ENCODE measurements at regions not wholly inside any gene's neighbourhood (a gene's known extent, or its start where the extent isn't known, plus 50 kb on each side); places are given as distances from the start of the nearest gene placed in this dataset.
A peak's percentile ranks its signal among the peaks of the same experiment; 100 is the strongest.

GRCh38 chr1:239608469-239608868, 222.1 kb downstream of the CHRM3 start:
- Histone ChIP-seq H3K9me3 (ENCODE audit: control insufficient read depth, insufficient read depth, low read length) (no peaks in the 10 kb centered on the region), H3K27me3 (ENCODE audit: control insufficient read depth, insufficient read depth, low read length) (no peaks in the 10 kb centered on the region), H3K27ac (ENCODE audit: low read depth, low read length) (no peak overlapping the region), H3K4me3 (ENCODE audit: low read depth, low read length) (no peak overlapping the region), H3K4me1 (ENCODE audit: control insufficient read depth, insufficient read depth, low read length) (no peaks in the 10 kb centered on the region), H3K36me3 (ENCODE audit: control insufficient read depth, insufficient read depth, low read length) (no peaks in the 10 kb centered on the region)
- no peak for DNase-seq (ENCODE audit: low read depth in 4 of 6, low spot score in 6 of 6)
- 100% methylated on average over 1 of the region's 6 CpGs for WGBS (ENCODE audit: insufficient coverage)

- no peak overlapping the region for H3K4me3 ChIP-seq (ENCODE audit: low read depth, low read length)
- no peaks in the 10 kb centered on the region for H3K36me3 ChIP-seq (ENCODE audit: control insufficient read depth, insufficient read depth, low read length)
- H3K27ac ChIP-seq (ENCODE audit: low read depth, low read length), result no peak overlapping the region
- H3K4me1 ChIP-seq (ENCODE audit: control insufficient read depth, insufficient read depth, low read length), result no peaks in the 10 kb centered on the region
- DNase-seq (ENCODE audit: low read depth in 4 of 6, low spot score in 6 of 6), result no peak
- WGBS (ENCODE audit: insufficient coverage), result 80% methylated on average over 1 of the region's 1 CpG
- no peaks in the 10 kb centered on the region for H3K27me3 ChIP-seq (ENCODE audit: control insufficient read depth, insufficient read depth, low read length)
- no peaks in the 10 kb centered on the region for H3K9me3 ChIP-seq (ENCODE audit: control insufficient read depth, insufficient read depth, low read length)
Measured at GRCh38 chr1:239612379-239612778, 226.0 kb downstream of the CHRM3 start.

- H3K4me1 ChIP-seq (ENCODE audit: control insufficient read depth, insufficient read depth, low read length), result no peaks in the 10 kb centered on the region
- no peak overlapping the region for H3K4me3 ChIP-seq (ENCODE audit: low read depth, low read length)
- no peak for DNase-seq (ENCODE audit: low read depth in 4 of 6, low spot score in 6 of 6)
- H3K27me3 ChIP-seq (ENCODE audit: control insufficient read depth, insufficient read depth, low read length), result no peaks in the 10 kb centered on the region
- no peak overlapping the region for H3K27ac ChIP-seq (ENCODE audit: low read depth, low read length)
- no peaks in the 10 kb centered on the region for H3K36me3 ChIP-seq (ENCODE audit: control insufficient read depth, insufficient read depth, low read length)
- H3K9me3 ChIP-seq (ENCODE audit: control insufficient read depth, insufficient read depth, low read length), result no peaks in the 10 kb centered on the region
- no CpG with 5 or more reads among the region's 1 CpG for WGBS (ENCODE audit: insufficient coverage)
Measured at GRCh38 chr1:239616673-239617072, 230.3 kb downstream of the CHRM3 start.

GRCh38 chr1:239617259-239617658, 230.9 kb downstream of the CHRM3 start:
- H3K36me3 ChIP-seq (ENCODE audit: control insufficient read depth, insufficient read depth, low read length), result no peaks in the 10 kb centered on the region
- no peaks in the 10 kb centered on the region for H3K27me3 ChIP-seq (ENCODE audit: control insufficient read depth, insufficient read depth, low read length)
- WGBS (ENCODE audit: insufficient coverage), result 100% methylated on average over 1 of the region's 6 CpGs
- no peaks in the 10 kb centered on the region for H3K4me1 ChIP-seq (ENCODE audit: control insufficient read depth, insufficient read depth, low read length)
- H3K4me3 ChIP-seq (ENCODE audit: low read depth, low read length), result no peak overlapping the region
- H3K27ac ChIP-seq (ENCODE audit: low read depth, low read length), result no peak overlapping the region
- no peaks in the 10 kb centered on the region for H3K9me3 ChIP-seq (ENCODE audit: control insufficient read depth, insufficient read depth, low read length)
- no peak for DNase-seq (ENCODE audit: low read depth in 4 of 6, low spot score in 6 of 6)

GRCh38 chr1:239617731-239618130, 231.4 kb downstream of the CHRM3 start:
- Histone ChIP-seq H3K9me3 (ENCODE audit: control insufficient read depth, insufficient read depth, low read length) (no peaks in the 10 kb centered on the region), H3K4me1 (ENCODE audit: control insufficient read depth, insufficient read depth, low read length) (no peaks in the 10 kb centered on the region), H3K27ac (ENCODE audit: low read depth, low read length) (no peak overlapping the region), H3K4me3 (ENCODE audit: low read depth, low read length) (no peak overlapping the region), H3K36me3 (ENCODE audit: control insufficient read depth, insufficient read depth, low read length) (no peaks in the 10 kb centered on the region), H3K27me3 (ENCODE audit: control insufficient read depth, insufficient read depth, low read length) (no peaks in the 10 kb centered on the region)
- WGBS (ENCODE audit: insufficient coverage), result 60% methylated on average over 1 of the region's 5 CpGs
- peak in 1 of 6 donors; percentile 74 for DNase-seq (ENCODE audit: low read depth in 4 of 6, low spot score in 6 of 6)

- H3K4me1 ChIP-seq (ENCODE audit: control insufficient read depth, insufficient read depth, low read length), result no peaks in the 10 kb centered on the region
- no CpG with 5 or more reads among the region's 3 CpGs for WGBS (ENCODE audit: insufficient coverage)
- H3K36me3 ChIP-seq (ENCODE audit: control insufficient read depth, insufficient read depth, low read length), result no peaks in the 10 kb centered on the region
- no peak overlapping the region for H3K27ac ChIP-seq (ENCODE audit: low read depth, low read length)
- no peak for DNase-seq (ENCODE audit: low read depth in 4 of 6, low spot score in 6 of 6)
- H3K4me3 ChIP-seq (ENCODE audit: low read depth, low read length), result no peak overlapping the region
- no peaks in the 10 kb centered on the region for H3K27me3 ChIP-seq (ENCODE audit: control insufficient read depth, insufficient read depth, low read length)
- H3K9me3 ChIP-seq (ENCODE audit: control insufficient read depth, insufficient read depth, low read length), result no peaks in the 10 kb centered on the region
Measured at GRCh38 chr1:239619190-239619589, 232.8 kb downstream of the CHRM3 start.

GRCh38 chr1:239630767-239631166, 244.4 kb downstream of the CHRM3 start:
- Histone ChIP-seq H3K36me3 (ENCODE audit: control insufficient read depth, insufficient read depth, low read length) (no peaks in the 10 kb centered on the region), H3K27me3 (ENCODE audit: control insufficient read depth, insufficient read depth, low read length) (no peaks in the 10 kb centered on the region), H3K4me3 (ENCODE audit: low read depth, low read length) (no peak overlapping the region), H3K4me1 (ENCODE audit: control insufficient read depth, insufficient read depth, low read length) (no peaks in the 10 kb centered on the region), H3K9me3 (ENCODE audit: control insufficient read depth, insufficient read depth, low read length) (no peaks in the 10 kb centered on the region), H3K27ac (ENCODE audit: low read depth, low read length) (no peak overlapping the region)
- WGBS (ENCODE audit: insufficient coverage), result 69% methylated on average over 2 of the region's 3 CpGs
- no peak for DNase-seq (ENCODE audit: low read depth in 4 of 6, low spot score in 6 of 6)

- no peaks in the 10 kb centered on the region for H3K4me1 ChIP-seq (ENCODE audit: control insufficient read depth, insufficient read depth, low read length)
- DNase-seq (ENCODE audit: low read depth in 4 of 6, low spot score in 6 of 6), result no peak
- no peak overlapping the region for H3K4me3 ChIP-seq (ENCODE audit: low read depth, low read length)
- H3K9me3 ChIP-seq (ENCODE audit: control insufficient read depth, insufficient read depth, low read length), result no peaks in the 10 kb centered on the region
- H3K36me3 ChIP-seq (ENCODE audit: control insufficient read depth, insufficient read depth, low read length), result no peaks in the 10 kb centered on the region
- H3K27me3 ChIP-seq (ENCODE audit: control insufficient read depth, insufficient read depth, low read length), result no peaks in the 10 kb centered on the region
- WGBS (ENCODE audit: insufficient coverage), result 100% methylated on average over 2 of the region's 4 CpGs
- no peak overlapping the region for H3K27ac ChIP-seq (ENCODE audit: low read depth, low read length)
Measured at GRCh38 chr1:239633432-239633831, 247.1 kb downstream of the CHRM3 start.

GRCh38 chr1:239635276-239635675, 248.9 kb downstream of the CHRM3 start:
- Histone ChIP-seq H3K27ac (ENCODE audit: low read depth, low read length) (no peak overlapping the region), H3K4me1 (ENCODE audit: control insufficient read depth, insufficient read depth, low read length) (no peaks in the 10 kb centered on the region), H3K9me3 (ENCODE audit: control insufficient read depth, insufficient read depth, low read length) (no peaks in the 10 kb centered on the region), H3K36me3 (ENCODE audit: control insufficient read depth, insufficient read depth, low read length) (no peaks in the 10 kb centered on the region), H3K27me3 (ENCODE audit: control insufficient read depth, insufficient read depth, low read length) (no peaks in the 10 kb centered on the region), H3K4me3 (ENCODE audit: low read depth, low read length) (no peak overlapping the region)
- DNase-seq (ENCODE audit: low read depth in 4 of 6, low spot score in 6 of 6), result no peak
- no CpG with 5 or more reads among the region's 2 CpGs for WGBS (ENCODE audit: insufficient coverage)

- H3K27me3 ChIP-seq (ENCODE audit: control insufficient read depth, insufficient read depth, low read length), result no peaks in the 10 kb centered on the region
- H3K36me3 ChIP-seq (ENCODE audit: control insufficient read depth, insufficient read depth, low read length), result no peaks in the 10 kb centered on the region
- no peak overlapping the region for H3K27ac ChIP-seq (ENCODE audit: low read depth, low read length)
- WGBS (ENCODE audit: insufficient coverage), result no CpG with 5 or more reads among the region's 3 CpGs
- DNase-seq (ENCODE audit: low read depth in 4 of 6, low spot score in 6 of 6), result no peak
- H3K4me1 ChIP-seq (ENCODE audit: control insufficient read depth, insufficient read depth, low read length), result no peaks in the 10 kb centered on the region
- H3K9me3 ChIP-seq (ENCODE audit: control insufficient read depth, insufficient read depth, low read length), result no peaks in the 10 kb centered on the region
- H3K4me3 ChIP-seq (ENCODE audit: low read depth, low read length), result no peak overlapping the region
Measured at GRCh38 chr1:239636347-239636746, 250.0 kb downstream of the CHRM3 start.
